Right atrium auricular region (tissue), 2 donors: ENCODE measurements at regions not wholly inside any gene's neighbourhood (a gene's known extent, or its start where the extent isn't known, plus 50 kb on each side); places are given as distances from the start of the nearest gene placed in this dataset.

Experiments
- DNase-seq: peaks from one replicate; pipeline ENCODE4 v3.0.0-alpha.2; 2019; ENCODE audit warnings: low spot score
- H3K27ac ChIP-seq, 2 donors: fragments of 200-600 bp; sonication (generic); 1 replicate in 1 of 2; 2 replicates in 1 of 2; pipeline ENCODE4 v1.5.1; 2016 to 2019
- H3K27me3 ChIP-seq, 2 donors: fragments of 200-600 bp; sonication (generic); one replicate each; pipeline versions ENCODE4 v1.5.1 to v1.6.0; 2017 to 2019
- H3K36me3 ChIP-seq: fragments of 200-600 bp; sonication (generic); one replicate; pipeline ENCODE4 v1.5.1; 2016
- H3K4me1 ChIP-seq, 2 donors: fragments of 200-600 bp; sonication (generic); one replicate each; pipeline versions ENCODE4 v1.5.1 to v1.6.0; 2017 to 2019
- H3K4me3 ChIP-seq, 2 donors: fragments of 200-600 bp; sonication (generic); 1 replicate in 1 of 2; 2 replicates in 1 of 2; pipeline ENCODE4 v1.5.1; 2017 to 2019; ENCODE audit warnings: mild to moderate bottlenecking in 1 of 2, moderate library complexity in 1 of 2
- H3K9me3 ChIP-seq, 2 donors: fragments of 200-600 bp; sonication (generic); one replicate each; pipeline ENCODE4 v1.5.1; 2019
- CTCF ChIP-seq, 2 donors: fragments of 200-600 bp; sonication (generic); IDR thresholded peaks; one replicate each; pipeline ENCODE4 v1.5.1; 2019; ENCODE audit warnings: antibody characterized with exemption in 2 of 2

GRCh38 chr2:81644189-81644588 is 1339.6 kb upstream of the LRRTM1 start:
- Histone ChIP-seq H3K27ac (no peak overlapping the region), H3K27me3 (no peaks in the 10 kb centered on the region), H3K4me1 (no peaks in the 10 kb centered on the region), H3K9me3 (no peaks in the 10 kb centered on the region), H3K36me3 (no peaks in the 10 kb centered on the region), H3K4me3 (no peak overlapping the region)
- no peak for TF ChIP-seq CTCF (IDR thresholded peaks at IDR 0.05)
- DNase-seq = no peak

GRCh38 chr2:81624825-81625224 is 1320.3 kb upstream of the LRRTM1 start:
- Histone ChIP-seq H3K36me3 (no peaks in the 10 kb centered on the region), H3K9me3 (no peaks in the 10 kb centered on the region), H3K27me3 (no peaks in the 10 kb centered on the region), H3K4me1 (no peaks in the 10 kb centered on the region), H3K4me3 (no peak overlapping the region), H3K27ac (no peak overlapping the region)
- no peak for DNase-seq
- TF ChIP-seq CTCF (IDR thresholded peaks at IDR 0.05) = no peak

GRCh38 chr2:81600088-81600487 is 1295.5 kb upstream of the LRRTM1 start:
- no peaks in the 10 kb centered on the region for H3K4me1 ChIP-seq
- no peak overlapping the region for H3K27ac ChIP-seq
- no peaks in the 10 kb centered on the region for H3K9me3 ChIP-seq
- H3K36me3 ChIP-seq = no peaks in the 10 kb centered on the region
- no peak for TF ChIP-seq CTCF (IDR thresholded peaks at IDR 0.05)
- H3K4me3 ChIP-seq = no peak overlapping the region
- H3K27me3 ChIP-seq = no peaks in the 10 kb centered on the region
- DNase-seq = no peak

- no peak for TF ChIP-seq CTCF (IDR thresholded peaks at IDR 0.05)
- Histone ChIP-seq H3K9me3 (no peaks in the 10 kb centered on the region), H3K27ac (no peak overlapping the region), H3K27me3 (no peaks in the 10 kb centered on the region), H3K36me3 (no peaks in the 10 kb centered on the region), H3K4me1 (no peaks in the 10 kb centered on the region), H3K4me3 (no peak overlapping the region)
- DNase-seq = no peak
Measured at GRCh38 chr2:81598453-81598852, 1293.9 kb upstream of the LRRTM1 start.

GRCh38 chr2:81589406-81589805 is 1284.9 kb upstream of the LRRTM1 start:
- H3K27me3 ChIP-seq = no peaks in the 10 kb centered on the region
- no peaks in the 10 kb centered on the region for H3K4me1 ChIP-seq
- H3K4me3 ChIP-seq = no peak overlapping the region
- no peaks in the 10 kb centered on the region for H3K9me3 ChIP-seq
- H3K36me3 ChIP-seq = no peaks in the 10 kb centered on the region
- no peak overlapping the region for H3K27ac ChIP-seq
- no peak for DNase-seq
- no peak for TF ChIP-seq CTCF (IDR thresholded peaks at IDR 0.05)

GRCh38 chr2:81583311-81584108 is 1279.0 kb upstream of the LRRTM1 start:
- no peak overlapping the region for H3K27ac ChIP-seq
- H3K4me1 ChIP-seq = no peaks in the 10 kb centered on the region
- H3K9me3 ChIP-seq = no peaks in the 10 kb centered on the region
- no peaks in the 10 kb centered on the region for H3K36me3 ChIP-seq
- no peak for TF ChIP-seq CTCF (IDR thresholded peaks at IDR 0.05)
- DNase-seq = no peak
- no peak overlapping the region for H3K4me3 ChIP-seq
- no peaks in the 10 kb centered on the region for H3K27me3 ChIP-seq
